ENCODE measurements at regions not wholly inside any gene's neighbourhood (a gene's known extent, or its start where the extent isn't known, plus 50 kb on each side); places are given as distances from the start of the nearest gene placed in this dataset.

DNA sequence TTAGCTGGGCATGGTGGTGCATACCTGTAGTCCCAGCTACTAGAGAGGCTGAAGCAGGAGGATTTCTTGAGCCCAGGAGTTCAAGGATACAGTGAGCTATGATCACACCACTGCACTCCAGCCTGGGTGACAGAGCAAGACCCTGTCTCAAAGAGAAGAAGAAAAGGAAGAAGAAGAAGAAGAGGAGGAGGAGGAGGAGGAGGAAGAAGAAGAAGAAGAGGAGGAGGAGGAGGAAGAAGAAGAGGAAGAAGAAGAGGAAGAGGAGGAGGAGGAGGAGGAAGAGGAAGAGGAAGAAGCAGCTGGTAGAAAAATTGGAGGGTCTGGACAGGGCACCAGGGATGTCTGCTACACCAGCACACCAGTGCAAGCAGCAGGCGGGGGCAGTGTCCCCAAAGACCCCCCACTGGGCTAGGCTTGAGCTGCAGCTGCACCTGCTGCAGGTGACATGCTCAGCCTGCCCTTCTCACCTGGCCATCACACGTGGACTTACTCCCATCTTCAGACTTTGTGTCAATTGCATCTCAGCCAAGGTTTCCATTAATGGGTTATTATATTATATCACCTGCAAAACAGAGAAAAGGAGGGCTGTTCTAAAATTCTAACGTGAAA, 180.9 kb upstream of the ZNF507 start:
- Mint-ChIP-seq H3K36me3 (ENCODE audit: low read depth) (no peaks in the 10 kb centered on the region), H3K4me3 (no peak overlapping the region), H3K27me3 (ENCODE audit: insufficient read depth) (no peaks in the 10 kb centered on the region), H3K27ac (no peak overlapping the region), H3K9me3 (peaks cover 40% of the 10 kb centered on the region), H3K4me1 (ENCODE audit: low read depth) (no peaks in the 10 kb centered on the region)
- TF ChIP-seq, protein P1, sequence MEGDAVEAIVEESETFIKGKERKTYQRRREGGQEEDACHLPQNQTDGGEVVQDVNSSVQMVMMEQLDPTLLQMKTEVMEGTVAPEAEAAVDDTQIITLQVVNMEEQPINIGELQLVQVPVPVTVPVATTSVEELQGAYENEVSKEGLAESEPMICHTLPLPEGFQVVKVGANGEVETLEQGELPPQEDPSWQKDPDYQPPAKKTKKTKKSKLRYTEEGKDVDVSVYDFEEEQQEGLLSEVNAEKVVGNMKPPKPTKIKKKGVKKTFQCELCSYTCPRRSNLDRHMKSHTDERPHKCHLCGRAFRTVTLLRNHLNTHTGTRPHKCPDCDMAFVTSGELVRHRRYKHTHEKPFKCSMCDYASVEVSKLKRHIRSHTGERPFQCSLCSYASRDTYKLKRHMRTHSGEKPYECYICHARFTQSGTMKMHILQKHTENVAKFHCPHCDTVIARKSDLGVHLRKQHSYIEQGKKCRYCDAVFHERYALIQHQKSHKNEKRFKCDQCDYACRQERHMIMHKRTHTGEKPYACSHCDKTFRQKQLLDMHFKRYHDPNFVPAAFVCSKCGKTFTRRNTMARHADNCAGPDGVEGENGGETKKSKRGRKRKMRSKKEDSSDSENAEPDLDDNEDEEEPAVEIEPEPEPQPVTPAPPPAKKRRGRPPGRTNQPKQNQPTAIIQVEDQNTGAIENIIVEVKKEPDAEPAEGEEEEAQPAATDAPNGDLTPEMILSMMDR (IDR thresholded peaks at IDR 0.05), result no peak
- no peak for DNase-seq

DNA sequence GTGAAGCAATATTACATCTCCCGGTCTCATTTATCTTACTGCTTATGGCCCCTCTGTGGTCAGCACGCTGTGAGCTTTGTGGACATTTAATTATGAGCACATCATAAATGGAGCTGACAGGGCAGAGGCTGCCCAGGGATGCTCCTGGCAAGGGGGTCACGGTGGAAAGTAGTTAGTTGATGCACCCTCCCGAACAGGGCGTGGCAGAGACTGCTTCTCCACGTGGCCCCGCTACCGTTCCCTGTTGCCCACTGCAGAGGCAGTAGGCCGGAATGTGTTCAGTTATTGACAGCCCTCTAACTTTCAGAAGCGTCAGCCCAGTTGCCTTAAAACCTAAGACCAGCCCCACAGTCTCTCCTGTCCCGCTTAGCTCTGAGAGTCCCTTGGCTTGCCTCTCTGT, 180.3 kb upstream of the ZNF507 start:
- no peaks in the 10 kb centered on the region for H3K27me3 Mint-ChIP-seq (ENCODE audit: insufficient read depth)
- H3K36me3 Mint-ChIP-seq (ENCODE audit: low read depth), result no peaks in the 10 kb centered on the region
- peaks cover 39% of the 10 kb centered on the region for H3K9me3 Mint-ChIP-seq
- H3K4me1 Mint-ChIP-seq (ENCODE audit: low read depth), result no peaks in the 10 kb centered on the region
- TF ChIP-seq, protein P1 (IDR thresholded peaks at IDR 0.05), result no peak
- no peak overlapping the region for H3K4me3 Mint-ChIP-seq
- no peak overlapping the region for H3K27ac Mint-ChIP-seq
- no peak for DNase-seq

DNA sequence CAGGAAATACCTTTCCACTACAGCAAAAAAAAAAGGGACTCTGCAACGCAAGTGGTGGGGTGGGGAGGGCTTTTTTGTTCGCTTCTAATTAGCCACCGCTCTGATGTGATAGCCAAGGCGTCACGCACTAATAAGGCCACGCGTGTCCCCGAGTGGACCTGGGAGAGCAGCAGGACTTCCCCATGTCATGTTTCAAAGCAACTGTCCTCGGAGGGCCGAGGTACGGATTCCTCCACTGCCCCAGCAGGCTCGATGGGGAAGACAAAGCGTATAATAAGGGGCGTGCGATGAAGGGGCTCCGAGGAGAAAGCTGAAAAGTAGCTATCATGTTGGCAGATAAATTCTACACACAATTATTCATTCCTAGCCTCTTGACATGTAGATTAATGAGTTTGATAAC, 179.7 kb upstream of the ZNF507 start:
- no peak for DNase-seq
- TF ChIP-seq, protein P1 (IDR thresholded peaks at IDR 0.05), result no peak
- H3K9me3 Mint-ChIP-seq, result peaks cover 42% of the 10 kb centered on the region
- H3K36me3 Mint-ChIP-seq (ENCODE audit: low read depth), result no peaks in the 10 kb centered on the region
- H3K4me3 Mint-ChIP-seq, result no peak overlapping the region
- H3K27ac Mint-ChIP-seq, result no peak overlapping the region
- no peaks in the 10 kb centered on the region for H3K4me1 Mint-ChIP-seq (ENCODE audit: low read depth)
- H3K27me3 Mint-ChIP-seq (ENCODE audit: insufficient read depth), result no peaks in the 10 kb centered on the region

DNA sequence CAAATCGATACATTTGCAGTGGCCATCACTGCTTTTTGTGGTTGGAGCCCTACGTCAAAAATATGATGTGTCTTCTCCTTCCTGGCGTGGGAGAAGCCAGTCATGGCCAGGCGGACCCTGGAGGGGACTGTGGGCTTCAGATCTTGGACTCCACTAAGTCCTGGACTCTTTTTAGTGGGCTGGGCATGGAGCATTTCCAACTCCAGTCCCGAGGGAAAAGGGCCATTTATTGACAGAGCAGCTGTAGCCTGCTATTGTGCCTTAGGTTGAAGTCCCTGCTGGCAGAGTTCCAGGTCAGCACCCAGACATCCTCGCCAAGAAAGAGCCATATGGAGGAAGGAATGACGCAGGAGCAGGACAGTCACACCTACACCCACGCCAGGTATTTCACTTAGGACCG, 179.2 kb upstream of the ZNF507 start:
- Mint-ChIP-seq H3K4me3 (no peak overlapping the region), H3K4me1 (ENCODE audit: low read depth) (no peaks in the 10 kb centered on the region), H3K36me3 (ENCODE audit: low read depth) (no peaks in the 10 kb centered on the region), H3K27me3 (ENCODE audit: insufficient read depth) (no peaks in the 10 kb centered on the region), H3K9me3 (peaks cover 42% of the 10 kb centered on the region), H3K27ac (no peak overlapping the region)
- no peak for DNase-seq
- TF ChIP-seq, protein P1 (IDR thresholded peaks at IDR 0.05), result no peak

DNA sequence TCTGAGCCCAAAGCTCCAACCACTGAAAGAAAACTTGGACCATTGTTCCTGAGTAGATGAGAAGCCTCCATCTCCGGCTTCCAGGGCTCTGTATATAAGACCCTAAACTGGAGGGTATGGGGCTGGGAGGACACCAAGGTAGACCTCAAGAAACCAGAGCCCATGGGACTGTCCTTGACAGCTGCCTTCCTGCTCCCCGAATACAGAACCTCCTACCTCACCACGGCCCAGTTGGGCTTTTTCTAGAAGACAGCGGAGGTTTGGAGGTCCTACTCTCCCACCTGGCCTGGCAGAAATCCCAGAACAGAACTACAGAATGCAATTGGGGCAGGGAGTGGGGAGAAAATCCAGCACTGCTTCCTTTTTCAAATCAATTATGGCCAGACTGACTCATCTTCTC, 177.3 kb upstream of the ZNF507 start:
- Mint-ChIP-seq H3K36me3 (ENCODE audit: low read depth) (no peaks in the 10 kb centered on the region), H3K27me3 (ENCODE audit: insufficient read depth) (no peaks in the 10 kb centered on the region)
- TF ChIP-seq, protein P1 (IDR thresholded peaks at IDR 0.05), result no peak

DNA sequence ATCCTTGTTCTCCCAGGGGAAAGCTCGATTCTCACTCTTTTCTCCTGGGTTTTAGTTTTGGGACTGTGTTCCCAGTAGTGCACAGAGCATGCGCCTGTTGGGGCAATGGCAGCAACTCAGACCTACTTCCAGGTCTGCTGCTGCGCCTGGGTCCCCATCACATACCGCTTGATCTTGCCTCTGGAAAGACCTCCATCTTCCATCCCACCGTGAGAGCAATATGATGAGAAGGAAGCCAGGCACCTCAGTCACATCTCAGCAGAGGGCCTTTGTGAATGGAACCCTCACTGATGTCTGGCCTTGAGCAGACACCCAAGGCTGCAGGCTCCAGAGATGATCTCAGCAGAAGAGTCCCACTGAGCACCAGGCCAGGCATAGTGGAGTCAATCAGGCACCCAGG, 176.8 kb upstream of the ZNF507 start:
- H3K27ac Mint-ChIP-seq, result no peak overlapping the region
- H3K9me3 Mint-ChIP-seq, result peaks cover 37% of the 10 kb centered on the region
- no peak for DNase-seq
- H3K36me3 Mint-ChIP-seq (ENCODE audit: low read depth), result no peaks in the 10 kb centered on the region
- H3K4me1 Mint-ChIP-seq (ENCODE audit: low read depth), result no peaks in the 10 kb centered on the region
- TF ChIP-seq, protein P1 (IDR thresholded peaks at IDR 0.05), result no peak
- no peak overlapping the region for H3K4me3 Mint-ChIP-seq
- H3K27me3 Mint-ChIP-seq (ENCODE audit: insufficient read depth), result no peaks in the 10 kb centered on the region

More for the DNA sequence above, 177.3 kb upstream of the ZNF507 start:
- H3K27ac Mint-ChIP-seq, result no peak overlapping the region
- no peaks in the 10 kb centered on the region for H3K4me1 Mint-ChIP-seq (ENCODE audit: low read depth)
- H3K9me3 Mint-ChIP-seq, result peaks cover 39% of the 10 kb centered on the region
- DNase-seq, result no peak
- no peak overlapping the region for H3K4me3 Mint-ChIP-seq

Data from HFFc6 (cell line).